ENCODE measurements at regions not wholly inside any gene's neighbourhood (a gene's known extent, or its start where the extent isn't known, plus 50 kb on each side); places are given as distances from the start of the nearest gene placed in this dataset.
"Not testable (repeated sequence)": the region's sequence is repeated elsewhere in the genome, so short reads cannot be mapped to it uniquely, and the experiment has no call there.

- POLR2A ChIA-PET: no interaction called here
- CTCF ChIA-PET: no interaction called here
Observed at GRCh38 chr9:84054341-84055010, 73.9 kb downstream of the RMI1 start.

GRCh38 chr9:84057662-84058061 lies 77.1 kb downstream of the RMI1 start:
- ChIA-PET POLR2A (no interaction called here), CTCF (no interaction called here)

- ChIA-PET CTCF (no interaction called here), POLR2A (no interaction called here)
Observed at GRCh38 chr9:84059936-84060335, 79.3 kb downstream of the RMI1 start.

GRCh38 chr9:84061613-84062193 lies 81.1 kb downstream of the RMI1 start:
- POLR2A ChIA-PET: no interaction called here
- CTCF ChIA-PET: no interaction called here

- POLR2A ChIA-PET: no interaction called here
- CTCF ChIA-PET: no interaction called here
Observed at GRCh38 chr9:84062538-84062937, 81.9 kb downstream of the RMI1 start.

GRCh38 chr9:84067821-84068220 lies 87.2 kb downstream of the RMI1 start:
- POLR2A ChIA-PET: no interaction called here
- CTCF ChIA-PET: no interaction called here

- POLR2A ChIA-PET: no interaction called here
- CTCF ChIA-PET: no interaction called here
Observed at GRCh38 chr9:84068872-84069271, 88.3 kb downstream of the RMI1 start.

GRCh38 chr9:84070590-84070989 lies 90.0 kb downstream of the RMI1 start:
- CTCF ChIA-PET: no interaction called here
- POLR2A ChIA-PET: no interaction called here

GRCh38 chr9:84072621-84073180 lies 92.1 kb downstream of the RMI1 start:
- ChIA-PET CTCF (no interaction called here), POLR2A (no interaction called here)

- POLR2A ChIA-PET: no interaction called here
- CTCF ChIA-PET: no interaction called here
Observed at GRCh38 chr9:84075004-84075403, 94.4 kb downstream of the RMI1 start.

- CTCF ChIA-PET: no interaction called here
- POLR2A ChIA-PET: no interaction called here
Observed at GRCh38 chr9:84076384-84076783, 95.8 kb downstream of the RMI1 start.

- POLR2A ChIA-PET, CTCF ChIA-PET: not testable (repeated sequence)
Observed at GRCh38 chr9:84077816-84078215, 97.2 kb downstream of the RMI1 start.

GRCh38 chr9:84079994-84080393 lies 99.4 kb downstream of the RMI1 start:
- ChIA-PET POLR2A (no interaction called here), CTCF (interaction anchor here (0.6 to 0.7 kb wide), 2 partner anchors 31 to 108 kb away, joined by 3 to 4 read pairs; no protein-coding TSS in a partner anchor)

GRCh38 chr9:84101964-84102632 lies 121.5 kb downstream of the RMI1 start:
- ChIA-PET POLR2A (no interaction called here), CTCF (no interaction called here)

- ChIA-PET POLR2A (no interaction called here), CTCF (no interaction called here)
Observed at GRCh38 chr9:84103651-84104377, 123.2 kb downstream of the RMI1 start.

- ChIA-PET CTCF (no interaction called here), POLR2A (no interaction called here)
Observed at GRCh38 chr9:84107081-84107480, 126.5 kb downstream of the RMI1 start.

- CTCF ChIA-PET: no interaction called here
- POLR2A ChIA-PET: no interaction called here
Observed at GRCh38 chr9:84107995-84108394, 127.4 kb downstream of the RMI1 start.

- POLR2A ChIA-PET: no interaction called here
- CTCF ChIA-PET: no interaction called here
Observed at GRCh38 chr9:84111726-84112125, 131.1 kb downstream of the RMI1 start.

GRCh38 chr9:84121991-84122523 lies 141.5 kb downstream of the RMI1 start:
- POLR2A ChIA-PET: no interaction called here
- CTCF ChIA-PET: no interaction called here

- POLR2A ChIA-PET: no interaction called here
- CTCF ChIA-PET: no interaction called here
Observed at GRCh38 chr9:84122572-84122971, 142.0 kb downstream of the RMI1 start.
